Globus pallidus (tissue), 1 donor: ENCODE measurements at regions not wholly inside any gene's neighbourhood (a gene's known extent, or its start where the extent isn't known, plus 50 kb on each side); places are given as distances from the start of the nearest gene placed in this dataset.

Source experiments
- DNase-seq: peaks from one replicate; pipeline ENCODE4 v3.0.0-alpha.2; 2015; ENCODE audit warnings: low spot score

DNA sequence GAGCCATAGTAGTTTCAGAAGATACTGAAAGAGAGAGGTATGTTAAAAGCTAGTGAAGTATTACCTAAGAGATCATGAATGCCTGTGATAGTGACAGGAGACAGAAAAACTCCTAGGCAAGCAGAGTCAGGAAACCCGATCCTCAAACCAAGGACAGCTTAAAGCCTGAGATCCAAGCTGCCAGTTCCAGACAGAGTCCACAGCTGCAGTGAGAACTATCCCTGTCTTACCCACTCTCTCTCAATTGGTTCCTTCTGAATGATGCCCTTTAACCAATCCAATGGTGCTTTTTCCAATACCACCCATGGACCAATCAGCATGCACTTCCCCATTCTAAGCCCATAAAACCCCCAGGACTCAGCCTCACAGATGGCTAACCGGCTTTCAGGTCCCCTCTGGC is 90.4 kb upstream of the PCDH10 start:
- DNase-seq: no peak

- no peak for DNase-seq
Observed at GRCh38 chr4:133059117-133059516, 90.0 kb upstream of the PCDH10 start.

DNA sequence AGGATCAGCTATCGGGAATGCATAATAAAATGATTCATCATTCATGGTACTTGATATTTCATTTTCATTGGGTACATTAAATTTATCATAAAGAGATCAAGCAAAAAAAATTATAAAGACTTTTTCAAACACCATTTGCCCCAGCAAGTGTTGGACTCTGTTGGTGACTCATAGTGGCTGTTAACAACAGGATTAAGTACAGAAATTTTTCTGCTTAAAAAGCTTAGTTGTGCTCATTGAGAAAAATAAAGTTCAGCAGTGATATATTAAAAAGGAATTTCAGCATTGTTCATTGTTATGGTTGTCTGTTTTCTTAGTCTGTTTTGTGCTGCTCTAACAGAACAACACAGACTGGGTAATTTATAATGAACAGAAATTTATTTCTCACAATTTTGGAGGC is 86.2 kb upstream of the PCDH10 start:
- DNase-seq: no peak

GRCh38 chr4:133068083-133068482 is 81.0 kb upstream of the PCDH10 start:
- DNase-seq: no peak

- DNase-seq: no peak
Observed at GRCh38 chr4:133081246-133081645, 67.8 kb upstream of the PCDH10 start.

- no peak for DNase-seq
Observed at GRCh38 chr4:133084421-133084820, 64.7 kb upstream of the PCDH10 start.

GRCh38 chr4:133095591-133095990 is 53.5 kb upstream of the PCDH10 start:
- no peak for DNase-seq

DNA sequence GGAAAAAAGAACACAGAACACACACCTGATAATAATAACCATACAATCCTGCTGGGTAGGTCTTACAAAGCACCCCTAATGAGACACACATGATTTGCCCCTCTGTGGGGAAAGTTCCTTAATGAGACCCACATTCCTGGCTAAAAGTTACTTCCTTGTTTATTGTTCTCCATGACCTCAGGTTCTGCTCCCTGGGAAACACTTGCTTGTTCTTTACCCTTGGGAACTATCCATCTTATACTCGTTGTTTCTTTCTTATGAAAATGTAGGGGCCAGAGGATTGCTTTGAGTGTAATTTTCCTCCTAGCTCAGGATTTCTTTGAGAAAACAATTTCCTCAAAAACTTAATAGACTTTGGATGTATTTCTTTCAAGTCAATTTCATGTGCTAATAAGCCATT is 52.1 kb upstream of the PCDH10 start:
- DNase-seq: no peak
